Liver (tissue), 8 donors: ENCODE measurements at regions not wholly inside any gene's neighbourhood (a gene's known extent, or its start where the extent isn't known, plus 50 kb on each side); places are given as distances from the start of the nearest gene placed in this dataset.

Experiments
- DNase-seq: peaks from one replicate; pipeline ENCODE4 v3.0.0-alpha.2; 2017; ENCODE audit warnings: low spot score
- H3K27ac ChIP-seq, 2 donors: one replicate each; pipeline ENCODE4 v1.7.0; 2013; ENCODE audit warnings: inconsistent platforms in 2 of 2, low read length in 2 of 2, control low read depth in 1 of 2, low read depth in 1 of 2, mild to moderate bottlenecking in 1 of 2
- H3K27me3 ChIP-seq, 4 donors: one replicate each; pipeline versions ENCODE4 v1.6.1 to v1.7.0; 2013; ENCODE audit warnings: low read length in 3 of 4, inconsistent platforms in 1 of 4, mild to moderate bottlenecking in 1 of 4, moderate library complexity in 1 of 4; ENCODE audit not compliant: control insufficient read depth in 4 of 4, insufficient read depth in 4 of 4
- H3K36me3 ChIP-seq, 4 donors: one replicate each; pipeline versions ENCODE4 v1.6.1 to v1.7.0; 2013; ENCODE audit warnings: low read length in 3 of 4, mild to moderate bottlenecking in 3 of 4, low read depth in 1 of 4, moderate library complexity in 1 of 4; ENCODE audit not compliant: control insufficient read depth in 4 of 4, insufficient read depth in 3 of 4
- H3K4me1 ChIP-seq, 4 donors: one replicate each; pipeline versions ENCODE4 v1.6.1 to v1.7.0; 2013; ENCODE audit warnings: low read length in 3 of 4, mild to moderate bottlenecking in 3 of 4, moderate library complexity in 1 of 4; ENCODE audit not compliant: control insufficient read depth in 4 of 4, insufficient read depth in 4 of 4
- H3K4me3 ChIP-seq, 3 donors: one replicate each; pipeline versions ENCODE4 v1.6.1 to v1.7.0; 2013; ENCODE audit warnings: low read length in 3 of 3, control low read depth in 1 of 3, low read depth in 1 of 3, mild to moderate bottlenecking in 1 of 3
- H3K9ac ChIP-seq, 2 donors: one replicate each; pipeline ENCODE4 v1.7.0; 2013; ENCODE audit warnings: low read length in 2 of 2, mild to moderate bottlenecking in 2 of 2, moderate library complexity in 2 of 2, control low read depth in 1 of 2, low read depth in 1 of 2
- H3K9me3 ChIP-seq, 4 donors: one replicate each; pipeline versions ENCODE4 v1.6.1 to v1.7.0; 2013; ENCODE audit warnings: low read length in 3 of 4; ENCODE audit not compliant: control insufficient read depth in 4 of 4
- EGR1 ChIP-seq, 2 donors: IDR thresholded peaks; 2 replicates each; pipeline ENCODE4 v1.6.1; 2016 to 2018; ENCODE audit warnings: antibody characterized with exemption in 2 of 2, low read depth in 2 of 2
- FOXA1 ChIP-seq: IDR thresholded peaks from 2 replicates; pipeline ENCODE4 v1.6.1; 2016; ENCODE audit warnings: antibody characterized with exemption
- FOXA2 ChIP-seq: IDR thresholded peaks from 2 replicates; pipeline ENCODE4 v1.6.1; 2016; ENCODE audit warnings: antibody characterized with exemption
- GABPA ChIP-seq, 2 donors: IDR thresholded peaks in 1 of 2; conservative IDR thresholded peaks in 1 of 2; 2 replicates each; pipeline ENCODE4 v1.6.1; 2016; ENCODE audit warnings: antibody characterized with exemption in 2 of 2, mild to moderate bottlenecking in 1 of 2, moderate library complexity in 1 of 2
- HNF4A ChIP-seq, 2 donors: conservative IDR thresholded peaks; 2 replicates each; pipeline ENCODE4 v1.6.1; 2016; ENCODE audit warnings: antibody characterized with exemption in 2 of 2, mild to moderate bottlenecking in 2 of 2
- HNF4G ChIP-seq: IDR thresholded peaks from 2 replicates; pipeline ENCODE4 v1.6.1; 2016; ENCODE audit warnings: antibody characterized with exemption
- JUND ChIP-seq, 2 donors: IDR thresholded peaks; 2 replicates each; pipeline ENCODE4 v1.6.1; 2016; ENCODE audit warnings: antibody characterized with exemption in 2 of 2
- RAD21 ChIP-seq, 2 donors: IDR thresholded peaks; 2 replicates each; pipeline ENCODE4 v1.6.1; 2016; ENCODE audit warnings: antibody characterized with exemption in 2 of 2, mild to moderate bottlenecking in 2 of 2
- SP1 ChIP-seq: IDR thresholded peaks from 2 replicates; pipeline ENCODE4 v1.6.1; 2018; ENCODE audit warnings: antibody characterized with exemption, mild to moderate bottlenecking
- TAF1 ChIP-seq: conservative IDR thresholded peaks from 2 replicates; pipeline ENCODE4 v1.6.1; 2016; ENCODE audit warnings: antibody characterized with exemption, mild to moderate bottlenecking
- YY1 ChIP-seq: IDR thresholded peaks from 2 replicates; pipeline ENCODE4 v1.6.1; 2016; ENCODE audit warnings: antibody characterized with exemption, mild to moderate bottlenecking
- WGBS: extraction: QIAGEN DNeasy Blood & Tissue Kit; methylation state at CpG from one replicate; pipeline ENCODE4 v1.1.7; 2013; 5-methylcytosine and 5-hydroxymethylcytosine counted together
- TF ChIP-seq, protein P1 (sequence below): IDR thresholded peaks from 2 replicates; pipeline ENCODE4 v1.6.1; 2016; ENCODE audit warnings: antibody characterized with exemption
- TF ChIP-seq, protein P2 (sequence below): IDR thresholded peaks from 2 replicates; pipeline ENCODE4 v1.6.1; 2016; ENCODE audit warnings: antibody characterized with exemption, mild to moderate bottlenecking
- TF ChIP-seq, protein P3 (sequence below): IDR thresholded peaks from 2 replicates; pipeline ENCODE4 v1.6.1; 2016; ENCODE audit warnings: antibody characterized with exemption
- TF ChIP-seq, protein P4 (sequence below): fragments of 150-350 bp; IDR thresholded peaks from 2 replicates; pipeline ENCODE4 v1.5.1; 2017; ENCODE audit warnings: improper control_type of control experiment, low read depth, low read length; ENCODE audit not compliant: missing input control
- TF ChIP-seq, protein P5 (sequence below): IDR thresholded peaks from 2 replicates; pipeline ENCODE4 v1.6.1; 2016; ENCODE audit warnings: antibody characterized with exemption
- donor health status: healthy.
- donor health status: healthy.
- donor health status: healthy.
- donor health status: healthy.
- donor health status: healthy.

DNA sequence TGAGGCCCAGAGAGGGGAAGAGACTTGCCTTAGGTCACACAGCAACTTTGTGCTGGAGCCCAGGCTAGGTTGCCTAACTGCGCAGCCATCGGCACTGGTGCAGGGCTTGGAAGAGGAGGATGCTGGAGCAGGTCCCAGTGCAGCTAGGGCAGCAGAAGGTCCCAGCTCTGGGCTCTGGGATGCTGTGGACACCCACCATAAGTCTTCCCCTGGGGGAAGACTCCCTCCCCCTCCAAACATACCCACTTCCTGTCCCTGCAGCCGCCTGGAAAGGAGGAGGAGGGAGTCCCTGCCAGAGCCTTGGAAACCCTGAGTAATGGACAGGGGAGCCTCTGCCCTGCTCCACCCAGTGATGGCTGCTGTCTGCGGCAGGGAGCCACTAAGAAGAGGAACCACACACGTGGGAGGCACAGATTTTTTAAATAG lies 93.6 kb downstream of the NCR2 start:
- no peak overlapping the region for H3K9ac ChIP-seq
- peaks cover 4 to 16% (median 5%) of the 10 kb centered on the region in 4 donors for H3K4me1 ChIP-seq
- H3K27ac ChIP-seq: no peak overlapping the region
- DNase-seq: no peak
- TF ChIP-seq, protein P1, sequence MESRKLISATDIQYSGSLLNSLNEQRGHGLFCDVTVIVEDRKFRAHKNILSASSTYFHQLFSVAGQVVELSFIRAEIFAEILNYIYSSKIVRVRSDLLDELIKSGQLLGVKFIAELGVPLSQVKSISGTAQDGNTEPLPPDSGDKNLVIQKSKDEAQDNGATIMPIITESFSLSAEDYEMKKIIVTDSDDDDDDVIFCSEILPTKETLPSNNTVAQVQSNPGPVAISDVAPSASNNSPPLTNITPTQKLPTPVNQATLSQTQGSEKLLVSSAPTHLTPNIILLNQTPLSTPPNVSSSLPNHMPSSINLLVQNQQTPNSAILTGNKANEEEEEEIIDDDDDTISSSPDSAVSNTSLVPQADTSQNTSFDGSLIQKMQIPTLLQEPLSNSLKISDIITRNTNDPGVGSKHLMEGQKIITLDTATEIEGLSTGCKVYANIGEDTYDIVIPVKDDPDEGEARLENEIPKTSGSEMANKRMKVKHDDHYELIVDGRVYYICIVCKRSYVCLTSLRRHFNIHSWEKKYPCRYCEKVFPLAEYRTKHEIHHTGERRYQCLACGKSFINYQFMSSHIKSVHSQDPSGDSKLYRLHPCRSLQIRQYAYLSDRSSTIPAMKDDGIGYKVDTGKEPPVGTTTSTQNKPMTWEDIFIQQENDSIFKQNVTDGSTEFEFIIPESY: no peak
- TF ChIP-seq SP1 (no peak), RAD21 (IDR thresholded peaks at IDR 0.05) (no peak), JUND (IDR thresholded peaks at IDR 0.05) (no peak), FOXA2 (no peak), TAF1 (no peak), HNF4A (conservative IDR thresholded peaks at IDR 0.05) (no peak), GABPA (IDR thresholded peaks at IDR 0.05 in 1 of 2, conservative IDR thresholded peaks at IDR 0.05 in 1 of 2) (no peak), FOXA1 (no peak)
- TF ChIP-seq, protein P2, sequence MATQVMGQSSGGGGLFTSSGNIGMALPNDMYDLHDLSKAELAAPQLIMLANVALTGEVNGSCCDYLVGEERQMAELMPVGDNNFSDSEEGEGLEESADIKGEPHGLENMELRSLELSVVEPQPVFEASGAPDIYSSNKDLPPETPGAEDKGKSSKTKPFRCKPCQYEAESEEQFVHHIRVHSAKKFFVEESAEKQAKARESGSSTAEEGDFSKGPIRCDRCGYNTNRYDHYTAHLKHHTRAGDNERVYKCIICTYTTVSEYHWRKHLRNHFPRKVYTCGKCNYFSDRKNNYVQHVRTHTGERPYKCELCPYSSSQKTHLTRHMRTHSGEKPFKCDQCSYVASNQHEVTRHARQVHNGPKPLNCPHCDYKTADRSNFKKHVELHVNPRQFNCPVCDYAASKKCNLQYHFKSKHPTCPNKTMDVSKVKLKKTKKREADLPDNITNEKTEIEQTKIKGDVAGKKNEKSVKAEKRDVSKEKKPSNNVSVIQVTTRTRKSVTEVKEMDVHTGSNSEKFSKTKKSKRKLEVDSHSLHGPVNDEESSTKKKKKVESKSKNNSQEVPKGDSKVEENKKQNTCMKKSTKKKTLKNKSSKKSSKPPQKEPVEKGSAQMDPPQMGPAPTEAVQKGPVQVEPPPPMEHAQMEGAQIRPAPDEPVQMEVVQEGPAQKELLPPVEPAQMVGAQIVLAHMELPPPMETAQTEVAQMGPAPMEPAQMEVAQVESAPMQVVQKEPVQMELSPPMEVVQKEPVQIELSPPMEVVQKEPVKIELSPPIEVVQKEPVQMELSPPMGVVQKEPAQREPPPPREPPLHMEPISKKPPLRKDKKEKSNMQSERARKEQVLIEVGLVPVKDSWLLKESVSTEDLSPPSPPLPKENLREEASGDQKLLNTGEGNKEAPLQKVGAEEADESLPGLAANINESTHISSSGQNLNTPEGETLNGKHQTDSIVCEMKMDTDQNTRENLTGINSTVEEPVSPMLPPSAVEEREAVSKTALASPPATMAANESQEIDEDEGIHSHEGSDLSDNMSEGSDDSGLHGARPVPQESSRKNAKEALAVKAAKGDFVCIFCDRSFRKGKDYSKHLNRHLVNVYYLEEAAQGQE: no peak
- TF ChIP-seq, protein P3, sequence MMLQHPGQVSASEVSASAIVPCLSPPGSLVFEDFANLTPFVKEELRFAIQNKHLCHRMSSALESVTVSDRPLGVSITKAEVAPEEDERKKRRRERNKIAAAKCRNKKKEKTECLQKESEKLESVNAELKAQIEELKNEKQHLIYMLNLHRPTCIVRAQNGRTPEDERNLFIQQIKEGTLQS: no peak
- 29% methylated on average over 5 of the region's 5 CpGs for WGBS
- no peaks in the 10 kb centered on the region for H3K36me3 ChIP-seq
- no peaks in the 10 kb centered on the region for H3K9me3 ChIP-seq
- no peak overlapping the region for H3K4me3 ChIP-seq
- no peaks in the 10 kb centered on the region for H3K27me3 ChIP-seq

DNA sequence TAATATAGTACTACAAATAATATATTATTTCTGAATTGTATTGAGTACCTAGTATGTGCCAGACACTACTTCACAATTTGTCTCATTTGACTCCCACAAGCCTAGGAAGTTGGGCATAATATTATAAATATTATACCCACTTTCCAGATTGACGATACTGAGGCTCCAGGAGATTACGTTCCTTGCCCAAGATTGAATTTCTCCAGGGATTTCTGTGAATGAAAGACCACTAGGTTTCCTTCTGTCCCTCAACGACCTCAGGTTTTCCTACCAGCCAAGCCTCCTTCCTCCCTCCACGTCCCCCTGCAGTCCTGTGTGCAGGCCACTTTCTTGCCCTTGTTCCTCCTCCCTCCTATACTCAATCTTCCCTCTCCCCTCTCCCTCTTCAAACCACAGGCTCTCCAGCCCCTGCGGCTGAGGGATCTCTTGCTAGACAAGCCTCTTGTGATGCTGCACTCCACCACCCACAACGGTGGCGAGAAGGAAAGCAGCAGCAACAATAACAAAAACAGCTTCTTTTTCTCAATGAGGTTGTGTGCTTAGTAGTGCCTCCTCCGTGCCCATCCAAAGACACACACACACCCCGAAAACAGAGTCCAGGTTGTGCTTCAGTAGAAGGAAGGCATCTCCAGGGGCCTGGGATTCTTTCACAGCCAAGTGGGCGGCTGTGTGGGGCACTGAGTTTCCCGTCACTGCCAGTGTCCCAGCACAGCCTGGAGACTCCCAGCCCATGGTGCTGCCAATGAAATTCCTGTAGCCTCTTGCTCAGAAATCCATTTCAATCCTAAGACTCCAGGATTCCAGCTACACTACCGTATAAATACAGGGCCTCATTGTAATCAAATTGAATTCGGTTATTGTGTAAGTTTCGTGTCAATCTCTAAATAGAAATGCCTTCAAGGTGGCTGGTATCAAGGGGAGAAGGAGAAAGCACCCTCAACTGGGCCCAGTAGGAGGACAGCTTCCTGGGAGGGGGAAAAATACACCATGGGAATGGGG lies 94.4 kb downstream of the NCR2 start:
- DNase-seq: no peak
- Histone ChIP-seq H3K4me3 (no peak overlapping the region), H3K9me3 (no peaks in the 10 kb centered on the region), H3K27me3 (no peaks in the 10 kb centered on the region), H3K9ac (no peak overlapping the region), H3K4me1 (peaks cover 4 to 16% (median 5%) of the 10 kb centered on the region in 4 donors), H3K27ac (no peak overlapping the region), H3K36me3 (no peaks in the 10 kb centered on the region)
- 82% methylated on average over 14 of the region's 14 CpGs for WGBS
- TF ChIP-seq, protein P1: no peak
- TF ChIP-seq, protein P4, sequence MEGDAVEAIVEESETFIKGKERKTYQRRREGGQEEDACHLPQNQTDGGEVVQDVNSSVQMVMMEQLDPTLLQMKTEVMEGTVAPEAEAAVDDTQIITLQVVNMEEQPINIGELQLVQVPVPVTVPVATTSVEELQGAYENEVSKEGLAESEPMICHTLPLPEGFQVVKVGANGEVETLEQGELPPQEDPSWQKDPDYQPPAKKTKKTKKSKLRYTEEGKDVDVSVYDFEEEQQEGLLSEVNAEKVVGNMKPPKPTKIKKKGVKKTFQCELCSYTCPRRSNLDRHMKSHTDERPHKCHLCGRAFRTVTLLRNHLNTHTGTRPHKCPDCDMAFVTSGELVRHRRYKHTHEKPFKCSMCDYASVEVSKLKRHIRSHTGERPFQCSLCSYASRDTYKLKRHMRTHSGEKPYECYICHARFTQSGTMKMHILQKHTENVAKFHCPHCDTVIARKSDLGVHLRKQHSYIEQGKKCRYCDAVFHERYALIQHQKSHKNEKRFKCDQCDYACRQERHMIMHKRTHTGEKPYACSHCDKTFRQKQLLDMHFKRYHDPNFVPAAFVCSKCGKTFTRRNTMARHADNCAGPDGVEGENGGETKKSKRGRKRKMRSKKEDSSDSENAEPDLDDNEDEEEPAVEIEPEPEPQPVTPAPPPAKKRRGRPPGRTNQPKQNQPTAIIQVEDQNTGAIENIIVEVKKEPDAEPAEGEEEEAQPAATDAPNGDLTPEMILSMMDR: no peak
- TF ChIP-seq HNF4G (no peak), YY1 (no peak), EGR1 (IDR thresholded peaks at IDR 0.05; ENCODE audit: low read depth in 2 of 2) (no peak), FOXA1 (no peak), FOXA2 (no peak), GABPA (IDR thresholded peaks at IDR 0.05 in 1 of 2, conservative IDR thresholded peaks at IDR 0.05 in 1 of 2) (no peak), HNF4A (conservative IDR thresholded peaks at IDR 0.05) (no peak)
- TF ChIP-seq, protein P3: no peak
- TF ChIP-seq, protein P5, sequence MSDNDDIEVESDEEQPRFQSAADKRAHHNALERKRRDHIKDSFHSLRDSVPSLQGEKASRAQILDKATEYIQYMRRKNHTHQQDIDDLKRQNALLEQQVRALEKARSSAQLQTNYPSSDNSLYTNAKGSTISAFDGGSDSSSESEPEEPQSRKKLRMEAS: no peak
